Suprapubic skin (tissue), 4 donors: ENCODE measurements at regions not wholly inside any gene's neighbourhood (a gene's known extent, or its start where the extent isn't known, plus 50 kb on each side); places are given as distances from the start of the nearest gene placed in this dataset.
"Not testable (repeated sequence)": the region's sequence is repeated elsewhere in the genome, so short reads cannot be mapped to it uniquely, and the experiment has no call there.

Source experiments
- DNase-seq, 2 donors: peaks; one replicate each; pipeline ENCODE4 v3.0.0-alpha.2; 2019; ENCODE audit warnings: low spot score in 2 of 2
- H3K27ac ChIP-seq: fragments of 200-600 bp; sonication (generic); one replicate; pipeline ENCODE4 v1.5.1; 2019
- H3K27me3 ChIP-seq: fragments of 200-600 bp; sonication (generic); one replicate; pipeline ENCODE4 v1.5.1; 2019
- H3K36me3 ChIP-seq: fragments of 200-600 bp; sonication (generic); one replicate; pipeline ENCODE4 v1.5.1; 2019
- H3K4me1 ChIP-seq: fragments of 200-600 bp; sonication (generic); one replicate; pipeline ENCODE4 v1.5.1; 2019
- H3K4me3 ChIP-seq: fragments of 200-600 bp; sonication (generic); one replicate; pipeline ENCODE4 v1.5.1; 2019; ENCODE audit warnings: mild to moderate bottlenecking
- H3K9me3 ChIP-seq: fragments of 200-600 bp; sonication (generic); one replicate; pipeline ENCODE4 v1.5.1; 2019
- CTCF ChIP-seq, 2 donors: fragments of 200-600 bp in 1 of 2; fragments of 450-650 bp in 1 of 2; sonication (generic) in 1 of 2; IDR thresholded peaks; one replicate each; pipeline ENCODE4 v1.5.1; 2016 to 2019; ENCODE audit warnings: antibody characterized with exemption in 2 of 2, mild to moderate bottlenecking in 1 of 2, moderate library complexity in 1 of 2
- EP300 ChIP-seq: sonication (generic); formaldehyde crosslinking; IDR thresholded peaks from one replicate; pipeline ENCODE4 v1.6.1; 2017; ENCODE audit warnings: antibody characterized with exemption
- POLR2A ChIP-seq, 2 donors: fragments of 450-650 bp; IDR thresholded peaks; one replicate each; pipeline ENCODE4 v1.6.1; 2017; ENCODE audit warnings: antibody characterized with exemption in 2 of 2, mild to moderate bottlenecking in 2 of 2, moderate library complexity in 2 of 2
- POLR2AphosphoS5 ChIP-seq, 3 donors: sonication (generic); formaldehyde crosslinking; IDR thresholded peaks; one replicate each; pipeline ENCODE4 v1.6.1; 2017; ENCODE audit warnings: antibody characterized with exemption in 3 of 3
- WGBS: methylation state at CpG from one replicate; pipeline ENCODE4 v1.1.5; 2018; 5-methylcytosine and 5-hydroxymethylcytosine counted together

GRCh38 chr10:29363930-29364329 is 75.1 kb downstream of the LYZL1 start:
- H3K27me3 ChIP-seq, H3K27ac ChIP-seq, H3K4me3 ChIP-seq, H3K4me1 ChIP-seq, H3K9me3 ChIP-seq, DNase-seq, H3K36me3 ChIP-seq: not testable (repeated sequence)
- 88% methylated on average over 8 of the region's 9 CpGs for WGBS

- DNase-seq, H3K27me3 ChIP-seq, H3K4me1 ChIP-seq, H3K4me3 ChIP-seq, H3K9me3 ChIP-seq, H3K27ac ChIP-seq, H3K36me3 ChIP-seq: not testable (repeated sequence)
- 100% methylated on average over 6 of the region's 27 CpGs for WGBS
Observed at GRCh38 chr10:29366206-29366605, 77.3 kb downstream of the LYZL1 start.

GRCh38 chr10:29369419-29369818 is 80.5 kb downstream of the LYZL1 start:
- 73% methylated on average over 5 of the region's 5 CpGs for WGBS
- H3K9me3 ChIP-seq = no peaks in the 10 kb centered on the region
- TF ChIP-seq EP300 (no peak), POLR2AphosphoS5 (IDR thresholded peaks at IDR 0.05) (no peak), CTCF (IDR thresholded peaks at IDR 0.05) (no peak), POLR2A (IDR thresholded peaks at IDR 0.05) (no peak)
- H3K4me1 ChIP-seq = no peaks in the 10 kb centered on the region
- H3K27ac ChIP-seq = no peak overlapping the region
- no peak overlapping the region for H3K4me3 ChIP-seq
- peaks cover 13% of the 10 kb centered on the region for H3K27me3 ChIP-seq
- H3K36me3 ChIP-seq = no peaks in the 10 kb centered on the region
- no peak for DNase-seq

GRCh38 chr10:29370097-29371092 is 81.5 kb downstream of the LYZL1 start:
- WGBS = 50% methylated on average over 17 of the region's 17 CpGs

GRCh38 chr10:29372920-29373319 is 84.0 kb downstream of the LYZL1 start:
- Histone ChIP-seq H3K4me3 (no peak overlapping the region), H3K27me3 (peaks cover 13% of the 10 kb centered on the region), H3K4me1 (no peaks in the 10 kb centered on the region), H3K36me3 (no peaks in the 10 kb centered on the region), H3K9me3 (no peaks in the 10 kb centered on the region), H3K27ac (no peak overlapping the region)
- WGBS = 88% methylated on average over 5 of the region's 5 CpGs
- DNase-seq = no peak
- TF ChIP-seq POLR2AphosphoS5 (IDR thresholded peaks at IDR 0.05) (no peak), CTCF (IDR thresholded peaks at IDR 0.05) (no peak), EP300 (no peak), POLR2A (IDR thresholded peaks at IDR 0.05) (no peak)

More at GRCh38 chr10:29370097-29371092, 81.5 kb downstream of the LYZL1 start:
- TF ChIP-seq EP300 = no peak
- no peak for TF ChIP-seq CTCF (IDR thresholded peaks at IDR 0.05)
- no peak for TF ChIP-seq POLR2A (IDR thresholded peaks at IDR 0.05)
- no peak for TF ChIP-seq POLR2AphosphoS5 (IDR thresholded peaks at IDR 0.05)
- Histone ChIP-seq H3K4me3 (no peak overlapping the region), H3K27me3 (peaks cover 13% of the 10 kb centered on the region), H3K27ac (no peak overlapping the region), H3K4me1 (no peaks in the 10 kb centered on the region), H3K36me3 (no peaks in the 10 kb centered on the region), H3K9me3 (no peaks in the 10 kb centered on the region)
- no peak for DNase-seq

GRCh38 chr10:29374162-29374561 is 85.3 kb downstream of the LYZL1 start:
- DNase-seq = no peak
- Histone ChIP-seq H3K4me3 (no peak overlapping the region), H3K27me3 (peaks cover 13% of the 10 kb centered on the region), H3K36me3 (no peaks in the 10 kb centered on the region), H3K27ac (no peak overlapping the region), H3K4me1 (no peaks in the 10 kb centered on the region), H3K9me3 (no peaks in the 10 kb centered on the region)
- TF ChIP-seq EP300 (no peak), CTCF (IDR thresholded peaks at IDR 0.05) (no peak), POLR2A (IDR thresholded peaks at IDR 0.05) (no peak), POLR2AphosphoS5 (IDR thresholded peaks at IDR 0.05) (no peak)
- 71% methylated on average over 7 of the region's 7 CpGs for WGBS
